Stimulated activated CD4-positive, alpha-beta T cell treated with anti-CD3 and anti-CD28 coated beads, Interleukin-2, amount 100 ng/mL, for 48 hours (primary cell): ENCODE measurements at regions not wholly inside any gene's neighbourhood (a gene's known extent, or its start where the extent isn't known, plus 50 kb on each side); places are given as distances from the start of the nearest gene placed in this dataset.

Source experiments
- DNase-seq, 2 donors: peaks; one replicate each; pipeline ENCODE4 v3.0.0-alpha.2; 2020

DNA sequence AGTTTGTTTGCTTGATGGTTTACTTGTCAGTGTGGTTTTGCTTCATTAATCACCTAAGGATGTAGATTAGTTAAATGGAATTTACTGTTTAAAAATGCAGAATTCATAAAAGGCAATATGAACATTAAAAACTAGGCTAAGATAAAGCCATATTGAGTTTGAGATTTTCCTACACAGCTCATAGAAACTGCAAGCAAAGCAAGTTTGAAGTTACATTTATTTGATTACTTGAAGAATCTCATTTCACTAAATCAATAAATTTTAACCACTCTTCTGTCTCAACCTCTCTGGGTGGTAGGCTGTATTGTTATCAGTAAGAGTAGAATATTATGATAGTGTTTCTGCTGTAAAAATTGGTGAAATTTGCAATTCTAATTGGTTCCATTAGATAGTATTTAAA is 1180.7 kb upstream of the SLC10A2 start:
- DNase-seq, result no peak

DNA sequence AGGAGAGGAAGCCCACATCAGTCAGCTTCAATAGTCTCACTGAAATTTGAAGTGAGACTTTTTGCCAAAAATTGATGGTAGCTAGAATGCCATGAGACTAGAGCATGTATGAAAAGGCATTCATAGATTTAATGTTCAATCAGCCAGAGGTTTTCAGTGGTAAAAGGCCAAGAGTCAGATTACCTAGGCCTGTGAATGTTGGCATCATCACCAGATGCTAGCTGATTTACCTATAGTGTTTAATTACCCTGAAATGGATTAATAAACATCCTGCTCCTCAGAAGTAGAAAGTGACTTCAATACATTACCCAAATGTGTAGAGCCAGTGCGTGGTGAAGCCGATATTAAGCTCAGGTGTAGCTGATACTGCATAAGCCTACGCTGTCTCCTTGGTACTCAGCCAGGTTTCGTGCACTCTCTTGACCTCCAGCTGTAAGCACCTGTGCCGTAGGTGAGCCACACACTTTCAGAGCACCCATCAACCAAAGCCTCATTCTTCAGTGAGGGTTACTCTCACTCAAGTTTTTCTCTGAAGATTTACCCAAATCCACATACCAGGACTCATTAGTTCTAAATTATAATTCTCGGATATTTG is 1140.3 kb upstream of the SLC10A2 start:
- no peak for DNase-seq

GRCh38 chr13:104204177-104204576 is 1138.0 kb upstream of the SLC10A2 start:
- DNase-seq, result no peak

DNA sequence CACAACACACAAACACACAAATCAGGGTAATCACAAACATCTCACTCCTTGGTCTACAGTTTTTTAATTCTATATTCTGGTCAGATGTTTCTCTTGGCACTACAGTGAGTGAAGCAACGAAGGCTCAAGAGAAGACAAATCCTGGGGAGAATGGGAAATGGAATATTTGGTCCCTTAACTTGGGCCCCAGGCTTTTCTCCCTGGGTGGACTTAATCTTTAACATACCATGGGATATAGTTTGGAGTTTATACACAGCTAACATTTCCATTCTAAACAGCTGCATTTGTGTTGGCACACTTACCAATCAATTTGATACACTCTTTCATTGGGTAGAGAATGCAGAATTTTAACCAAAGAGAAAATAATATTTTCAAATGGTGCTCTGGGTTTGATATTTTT is 1132.6 kb upstream of the SLC10A2 start:
- no peak for DNase-seq

GRCh38 chr13:104196611-104197010 is 1130.4 kb upstream of the SLC10A2 start:
- no peak for DNase-seq

GRCh38 chr13:104181526-104182231 is 1115.5 kb upstream of the SLC10A2 start:
- no peak for DNase-seq

DNA sequence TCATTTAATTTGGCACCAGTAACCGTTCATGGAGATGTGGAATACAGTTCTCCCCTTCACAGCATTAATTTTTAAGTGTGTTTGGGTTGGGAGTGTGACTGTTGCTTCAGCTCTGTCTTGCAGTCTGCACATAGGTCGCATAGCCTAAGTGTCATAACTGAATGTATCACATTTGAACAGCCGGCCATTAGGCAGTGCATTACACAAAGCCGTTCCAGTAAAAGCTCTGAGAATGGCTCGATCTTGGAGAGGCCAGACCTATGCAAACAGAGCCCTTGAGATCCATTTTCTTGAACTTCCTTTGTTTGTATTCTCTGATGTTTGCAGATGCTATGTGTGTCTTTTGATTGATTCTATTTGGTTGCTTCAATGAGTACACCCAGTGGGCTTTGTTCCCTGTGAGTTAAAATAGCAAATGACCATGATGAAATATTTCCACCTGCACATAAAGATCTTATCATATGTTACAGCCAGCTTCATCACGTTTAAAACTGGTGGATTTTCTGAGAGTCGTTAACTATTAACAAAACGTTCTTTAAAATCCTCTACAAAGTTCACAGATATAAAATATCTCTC is 1104.9 kb upstream of the SLC10A2 start:
- DNase-seq, result no peak

DNA sequence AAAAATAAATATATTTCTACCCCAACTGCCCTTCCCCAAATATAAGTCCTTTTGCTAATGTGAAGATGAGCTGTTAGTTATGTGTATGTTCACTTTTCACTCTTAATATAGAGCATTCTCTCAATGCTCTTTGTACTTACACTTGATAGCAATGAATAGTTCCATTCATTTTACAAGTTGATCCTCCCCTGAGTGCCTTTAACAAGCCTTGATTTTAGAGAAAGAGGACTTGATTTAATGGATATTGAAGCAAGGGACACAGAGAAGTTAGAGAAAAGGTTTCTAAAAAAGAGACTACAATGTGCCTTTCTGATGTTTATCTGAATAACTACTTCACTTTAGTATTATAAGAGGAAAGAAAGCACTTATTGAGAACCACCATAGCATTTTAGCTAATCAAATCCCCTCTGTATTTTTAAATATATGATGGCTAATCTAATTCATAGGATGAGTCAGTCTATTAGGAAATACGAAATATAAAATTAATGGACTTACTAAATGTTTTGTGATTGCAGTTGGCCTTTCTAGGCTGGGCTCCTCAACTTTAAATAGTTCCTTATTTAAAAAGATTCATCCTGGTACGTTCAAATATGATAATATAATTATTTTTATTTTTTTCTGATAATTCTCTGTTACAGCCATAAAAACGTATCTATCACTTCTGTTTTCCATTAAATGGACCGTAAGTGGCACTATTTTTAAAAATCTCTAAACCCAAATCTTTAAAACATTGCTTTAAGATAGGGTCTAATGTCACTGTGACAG is 1097.8 kb upstream of the SLC10A2 start:
- no peak for DNase-seq

GRCh38 chr13:104160536-104160935 is 1094.3 kb upstream of the SLC10A2 start:
- DNase-seq, result no peak

GRCh38 chr13:104143760-104144416 is 1077.7 kb upstream of the SLC10A2 start:
- no peak for DNase-seq

DNA sequence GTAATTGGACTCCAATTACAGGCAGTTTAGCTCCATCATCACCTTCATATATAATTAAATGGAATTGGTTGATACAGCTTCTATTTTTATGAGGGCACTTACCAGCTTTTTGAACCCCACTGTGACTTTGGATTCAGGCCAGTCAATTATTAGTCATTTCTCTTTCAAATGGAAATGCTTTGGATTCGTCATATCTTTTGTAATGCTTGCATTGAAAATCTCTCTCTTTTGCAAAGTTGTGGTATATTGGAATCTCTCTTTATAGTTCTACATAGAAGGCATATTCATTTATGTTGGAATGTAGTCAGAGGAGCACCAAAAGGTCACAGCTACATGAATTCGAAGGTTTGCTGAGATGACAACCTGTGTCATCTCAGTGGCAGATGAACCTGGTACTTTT is 1074.3 kb upstream of the SLC10A2 start:
- DNase-seq, result no peak

DNA sequence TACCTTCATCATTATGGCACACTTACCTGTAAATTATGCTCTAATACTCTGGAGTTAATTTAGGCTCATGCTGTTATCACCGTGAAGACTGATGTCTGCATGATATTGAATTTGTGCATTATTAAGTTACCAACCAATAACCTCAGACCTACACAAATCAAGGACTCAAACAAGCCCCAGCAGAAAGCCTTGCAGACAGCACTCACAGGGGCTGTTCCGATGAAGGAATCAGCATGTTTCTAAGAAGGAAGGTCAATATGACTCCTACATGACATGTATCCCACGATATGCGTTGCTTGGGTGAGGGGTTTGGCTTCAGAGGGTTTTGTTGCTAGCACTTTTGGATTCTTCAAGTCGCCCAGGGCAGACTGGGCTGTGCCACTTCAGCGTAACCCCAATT is 1071.2 kb upstream of the SLC10A2 start:
- no peak for DNase-seq

- no peak for DNase-seq
These were observed 1066.6 kb upstream of the SLC10A2 start for GRCh38 chr13:104132849-104133248.

DNA sequence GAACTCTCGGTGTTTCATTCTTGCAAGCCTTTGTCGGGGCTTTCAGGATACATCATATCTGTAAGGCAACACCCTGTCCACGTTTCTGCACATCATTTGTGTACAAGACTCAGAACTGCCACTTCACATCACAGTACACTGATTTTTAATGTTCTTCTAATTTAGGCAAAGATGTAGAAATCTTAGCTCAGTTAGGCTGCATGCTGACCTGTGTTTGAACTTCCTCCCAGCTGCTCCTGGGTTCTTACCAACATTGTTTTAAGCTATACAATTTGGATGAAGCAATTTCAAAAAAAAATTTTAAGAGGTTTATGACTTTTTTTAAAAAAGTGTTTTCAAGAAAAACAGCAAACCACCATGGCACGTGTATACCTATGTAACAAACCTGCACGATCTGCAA is 1047.9 kb upstream of the SLC10A2 start:
- no peak for DNase-seq

DNA sequence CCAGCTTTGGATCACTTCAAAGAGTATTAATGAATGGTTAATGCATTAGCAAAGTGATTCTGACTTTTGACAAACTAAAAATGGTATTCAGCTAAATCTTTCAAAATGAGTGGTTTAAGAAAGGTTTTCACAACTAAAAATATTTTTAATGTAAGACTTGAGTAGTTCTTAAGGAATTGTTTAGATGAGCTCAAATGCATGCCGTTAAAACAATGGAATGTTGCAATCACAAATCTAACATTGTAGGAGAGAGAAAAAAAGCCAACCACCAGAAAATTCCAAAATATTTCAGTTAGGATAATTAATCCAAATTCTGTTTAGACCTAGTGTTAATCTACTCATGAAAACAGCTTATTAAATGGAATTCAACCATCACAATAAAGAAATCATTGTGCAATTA is 1044.8 kb upstream of the SLC10A2 start:
- DNase-seq, result no peak

GRCh38 chr13:104106705-104107393 is 1040.6 kb upstream of the SLC10A2 start:
- no peak for DNase-seq

GRCh38 chr13:104105418-104106355 is 1039.5 kb upstream of the SLC10A2 start:
- no peak for DNase-seq

DNA sequence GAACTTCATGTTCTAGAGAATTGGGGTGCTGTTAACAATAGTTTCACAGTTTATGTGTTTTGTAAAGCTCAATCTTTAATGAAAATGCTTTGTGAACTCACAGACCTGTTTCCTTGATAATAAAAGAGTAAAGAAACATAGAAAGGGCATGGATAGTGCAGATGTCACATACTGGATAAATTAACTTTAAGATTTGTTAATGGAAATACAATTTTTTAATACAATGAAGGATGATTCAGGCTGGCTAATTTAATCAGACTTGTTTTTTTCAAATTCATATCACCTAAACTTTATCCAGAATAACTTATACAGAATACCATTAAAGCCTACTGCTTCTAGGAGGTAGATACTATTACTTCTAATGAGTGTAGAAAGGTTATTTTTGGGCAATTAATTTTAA is 1033.5 kb upstream of the SLC10A2 start:
- no peak for DNase-seq

DNA sequence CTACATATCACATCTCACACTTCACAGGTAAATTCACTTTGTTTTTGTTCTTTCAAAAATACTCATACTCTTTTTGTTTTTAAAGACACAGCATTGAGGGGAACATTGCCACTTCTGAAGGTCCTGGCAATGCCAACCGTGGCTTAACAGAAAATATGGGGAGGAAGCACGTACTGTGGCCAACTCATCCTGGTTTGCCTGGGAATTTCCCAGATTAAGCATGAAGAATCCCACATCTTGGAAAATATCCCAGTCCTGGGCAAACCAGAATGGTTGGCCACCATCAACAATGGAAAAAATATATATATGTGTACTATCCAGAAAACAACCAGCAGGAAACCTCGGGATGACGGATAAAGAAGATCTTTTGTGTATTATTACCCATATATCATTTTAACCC is 1032.2 kb upstream of the SLC10A2 start:
- no peak for DNase-seq

DNA sequence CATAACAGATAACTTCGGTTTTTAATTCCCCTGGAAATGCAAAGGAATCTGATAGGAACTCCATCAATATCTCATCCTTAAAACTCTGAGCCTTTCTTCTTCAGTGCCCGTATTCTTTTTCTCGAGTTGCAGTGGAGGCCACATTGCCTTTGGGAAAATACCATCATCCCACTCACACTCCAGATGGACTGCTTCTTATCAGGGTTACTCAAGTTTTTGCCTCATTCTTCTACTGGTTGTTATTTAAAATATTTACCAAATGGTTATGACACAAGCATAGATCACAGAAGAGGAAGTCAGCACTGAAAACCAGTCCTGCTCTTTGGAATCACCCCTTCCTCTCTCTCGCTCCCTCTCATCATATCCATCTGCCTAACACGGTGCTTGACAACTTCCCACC is 1020.5 kb upstream of the SLC10A2 start:
- DNase-seq, result no peak

DNA sequence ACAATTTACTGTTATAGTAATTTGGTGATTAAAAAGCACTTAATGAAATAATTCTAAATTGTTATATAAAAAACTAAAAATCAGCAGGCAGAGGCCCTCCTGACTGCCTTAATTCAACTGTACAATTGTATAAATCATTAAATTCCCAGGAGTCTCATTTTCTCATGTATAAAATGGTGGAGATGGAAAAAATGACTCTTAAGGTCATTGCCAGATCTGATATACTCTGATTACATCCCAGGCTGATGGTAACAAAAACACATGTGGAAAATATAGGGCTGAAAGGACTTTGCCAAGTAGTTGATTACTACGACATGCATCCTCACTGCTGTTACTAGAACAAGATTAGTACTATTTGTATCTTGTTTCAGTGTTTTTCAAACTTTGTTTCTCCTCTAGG is 1020.0 kb upstream of the SLC10A2 start:
- DNase-seq, result no peak

DNA sequence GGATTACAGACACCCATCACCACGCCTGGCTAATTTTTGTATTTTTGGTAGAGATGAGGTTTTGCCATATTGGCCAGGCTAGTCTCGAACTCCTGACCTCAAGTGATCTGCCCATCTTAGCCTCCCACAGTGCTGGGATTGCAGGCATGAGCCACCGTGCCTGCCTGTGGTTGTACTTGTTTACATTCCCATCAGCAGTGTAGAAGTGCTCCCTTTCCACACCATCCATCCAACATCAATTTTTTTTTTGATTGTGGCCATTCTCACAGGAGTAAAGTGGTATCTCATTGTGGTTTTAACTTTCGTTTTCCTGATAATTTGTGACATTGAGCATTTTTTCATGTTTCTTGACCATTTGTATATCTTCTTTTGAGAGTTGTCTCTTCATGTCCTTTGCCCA is 1019.4 kb upstream of the SLC10A2 start:
- no peak for DNase-seq
